Fibroblast of skin of right biceps (primary cell): ENCODE measurements at regions not wholly inside any gene's neighbourhood (a gene's known extent, or its start where the extent isn't known, plus 50 kb on each side); places are given as distances from the start of the nearest gene placed in this dataset.
"Not testable (repeated sequence)": the region's sequence is repeated elsewhere in the genome, so short reads cannot be mapped to it uniquely, and the experiment has no call there.

Source experiments
- DNase-seq: peaks from one replicate; pipeline ENCODE4 v3.0.0-alpha.2; 2013

DNA sequence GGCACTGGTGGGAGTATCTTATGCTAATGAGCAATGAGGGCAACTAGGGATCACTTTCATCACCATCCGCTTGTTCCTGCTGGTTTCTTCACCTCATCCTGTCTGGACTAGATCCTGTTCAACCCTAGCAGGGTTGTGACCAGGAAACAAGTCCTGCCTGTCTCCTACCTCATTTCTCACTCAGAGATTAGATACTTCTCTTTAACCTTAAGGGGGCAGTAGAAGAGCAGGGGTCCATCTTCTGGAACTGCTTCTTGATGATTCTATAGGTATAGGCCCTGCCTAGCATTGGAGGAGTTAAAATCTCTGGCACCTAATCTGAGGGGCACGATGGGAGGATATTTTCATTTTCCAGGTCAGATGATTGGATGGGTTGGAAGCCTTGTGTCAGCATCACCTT is 415.5 kb downstream of the TGIF2LX start:
- DNase-seq = not testable (repeated sequence)

DNA sequence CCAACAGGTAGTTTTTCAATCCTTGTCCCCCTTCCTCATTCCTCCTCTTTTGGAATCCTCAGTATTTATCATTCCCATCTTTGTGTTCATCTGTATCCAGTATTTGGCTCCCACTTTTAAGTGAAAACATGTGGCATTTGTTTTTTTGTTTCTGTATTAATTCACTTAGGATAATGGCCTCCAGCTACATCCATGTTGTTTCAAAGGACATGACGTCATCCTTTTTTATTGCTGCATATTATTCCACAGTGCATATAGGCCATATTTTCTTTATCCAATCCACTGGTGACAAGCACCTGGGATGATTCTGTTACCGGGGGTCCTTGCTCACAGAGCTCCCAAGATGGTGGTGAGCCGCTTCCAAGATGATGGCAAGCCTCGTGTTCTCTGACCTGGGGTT is 447.9 kb downstream of the TGIF2LX start:
- not testable (repeated sequence) for DNase-seq

DNA sequence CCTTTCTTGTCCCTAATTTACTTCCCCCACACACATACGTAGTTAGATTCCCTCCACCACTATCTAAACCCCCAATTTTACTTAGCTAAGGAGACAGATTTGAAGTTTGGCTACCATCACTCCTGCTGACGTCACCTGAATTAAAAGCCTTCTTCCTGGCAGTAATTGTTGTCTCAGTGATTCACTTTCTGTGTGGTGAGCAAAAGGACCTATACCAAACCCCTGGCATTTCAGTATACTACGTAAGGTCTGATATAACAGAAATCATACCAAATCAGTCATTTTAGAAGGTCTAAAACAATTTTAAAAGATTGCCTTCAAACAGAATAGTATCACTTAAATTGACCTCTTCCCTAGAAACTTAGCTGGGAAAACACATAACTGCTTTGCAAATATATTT is 476.3 kb downstream of the TGIF2LX start:
- not testable (repeated sequence) for DNase-seq

DNA sequence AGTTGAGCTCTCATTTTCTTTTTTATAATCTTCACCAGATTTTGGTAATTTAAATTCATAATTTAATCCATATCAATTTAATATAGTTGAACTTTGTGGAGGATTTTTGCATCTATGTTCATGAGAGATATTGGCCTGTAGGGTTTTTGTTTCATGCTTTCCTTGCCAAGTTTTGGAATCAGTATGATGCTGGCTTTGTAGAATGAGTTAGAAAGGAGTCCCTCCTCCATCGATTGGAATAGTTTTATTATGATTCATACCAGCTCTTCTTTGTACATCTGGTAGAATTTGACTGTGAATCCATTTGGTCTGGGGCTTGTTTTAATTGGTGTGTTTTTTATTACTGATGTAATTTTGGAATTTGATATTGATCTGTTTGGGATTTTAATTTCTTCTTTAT is 480.5 kb downstream of the TGIF2LX start:
- peak; percentile 7 for DNase-seq

DNA sequence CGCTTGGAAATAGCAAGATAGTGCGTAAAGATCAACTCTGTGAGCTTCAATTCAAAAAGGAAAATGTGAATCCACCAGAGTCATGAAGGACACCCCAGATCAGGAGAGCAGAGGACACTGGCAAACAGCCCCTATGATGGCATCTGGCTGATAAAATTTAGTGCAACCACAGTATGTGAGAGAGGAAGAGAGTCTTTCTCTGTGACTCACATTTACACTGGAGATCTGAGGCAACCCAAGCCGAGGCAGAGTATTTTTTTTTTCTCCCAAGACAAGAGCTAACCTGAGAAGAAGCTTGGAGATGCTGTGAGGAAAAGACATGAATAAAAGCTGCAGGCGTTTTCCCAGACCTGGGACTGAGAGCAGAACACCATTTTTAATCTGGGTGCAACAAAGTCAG is 482.2 kb downstream of the TGIF2LX start:
- peak; percentile 0 for DNase-seq

DNA sequence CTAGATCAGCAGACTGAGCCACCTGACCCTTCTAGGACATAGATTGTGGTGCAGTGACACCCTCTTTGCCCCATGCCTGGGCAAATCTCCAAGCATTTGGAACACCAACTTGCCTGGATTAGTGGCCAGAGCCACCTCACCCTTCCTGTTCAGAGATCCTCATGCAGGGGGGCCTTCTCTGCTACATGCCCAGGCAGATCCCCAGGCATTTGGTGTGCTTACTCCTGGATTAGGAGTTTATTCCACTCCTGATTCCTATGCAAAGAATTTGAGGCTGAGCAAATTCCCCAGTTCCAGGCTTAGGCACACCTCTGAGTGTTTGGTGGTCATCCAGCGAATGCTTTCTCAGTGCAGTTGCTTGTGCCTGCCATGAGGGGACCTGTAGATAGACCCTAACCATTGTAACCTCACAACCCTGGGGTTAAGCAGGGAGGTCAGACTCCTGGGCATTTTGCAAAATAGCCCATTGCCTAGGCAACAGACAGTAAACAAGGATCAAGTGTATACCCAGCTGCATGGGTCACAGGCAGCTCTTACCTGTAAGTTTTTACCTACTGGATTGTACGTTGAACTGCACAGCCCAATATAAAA is 483.2 kb downstream of the TGIF2LX start:
- DNase-seq = not testable (repeated sequence)

DNA sequence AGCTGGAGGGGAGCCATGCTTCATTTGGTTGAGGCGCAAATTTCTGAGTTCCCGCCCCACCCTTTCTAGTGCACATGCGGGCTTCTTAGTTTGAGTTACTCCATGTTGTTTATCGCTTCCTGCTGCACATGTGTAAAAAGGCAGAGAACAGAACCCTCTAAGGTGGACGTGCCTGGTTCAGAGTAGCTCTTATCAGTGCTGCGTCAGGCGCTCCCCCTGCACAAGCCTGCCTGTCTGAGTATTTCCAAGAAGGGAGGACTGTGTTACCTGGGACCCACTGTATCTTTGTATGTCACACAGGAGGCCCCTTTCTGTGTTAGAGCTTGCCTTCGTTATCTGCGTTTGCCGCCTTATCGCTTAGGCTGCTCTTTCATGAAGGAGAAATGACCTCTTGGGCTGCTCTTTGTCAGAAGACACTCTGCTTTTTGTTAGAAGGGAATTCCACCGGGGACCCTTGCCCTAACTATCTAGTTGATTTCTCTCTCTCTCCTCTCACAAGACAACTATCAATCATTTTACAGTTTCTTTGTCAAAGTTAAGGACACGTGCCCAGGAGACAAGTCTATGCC is 532.1 kb downstream of the TGIF2LX start:
- not testable (repeated sequence) for DNase-seq

DNA sequence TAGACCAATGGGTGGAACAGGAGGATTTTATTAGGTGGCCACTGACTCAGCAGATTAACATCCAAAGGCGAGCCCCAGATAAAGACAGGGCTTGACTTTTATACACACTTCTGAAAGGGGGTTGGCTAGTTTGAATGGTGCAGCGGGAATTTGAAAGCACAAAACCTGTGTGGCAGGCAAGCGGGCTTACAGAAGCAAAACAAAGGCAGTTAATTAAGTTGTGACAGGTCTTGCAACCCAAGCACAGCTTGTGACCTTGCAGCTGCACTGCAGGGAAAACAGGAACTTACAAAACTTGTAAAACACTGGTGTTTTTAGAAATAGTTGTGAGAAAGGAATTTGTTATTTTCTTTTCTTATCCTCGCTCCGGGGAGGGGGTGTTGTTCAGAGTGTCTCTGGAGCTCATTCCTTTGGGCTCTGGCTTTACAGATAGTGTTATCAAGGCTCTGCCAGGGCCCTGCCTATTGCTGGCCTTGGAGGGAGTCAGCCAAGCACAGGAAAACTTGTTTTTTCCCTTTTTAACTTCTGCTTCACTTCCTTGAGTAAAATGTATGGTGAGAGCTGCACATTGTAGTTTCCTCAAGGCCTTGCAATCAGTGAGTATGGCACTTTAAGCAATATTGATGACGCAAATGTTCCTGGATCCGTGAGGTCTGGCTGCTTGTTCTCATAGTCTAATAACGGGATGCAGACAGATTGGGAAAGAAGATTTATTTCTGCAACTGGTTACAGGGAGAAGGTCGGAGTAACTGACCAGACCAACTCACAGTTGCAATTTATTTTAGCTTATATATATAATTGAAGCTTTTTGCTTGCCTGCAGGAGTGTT is 536.6 kb downstream of the TGIF2LX start:
- not testable (repeated sequence) for DNase-seq

DNA sequence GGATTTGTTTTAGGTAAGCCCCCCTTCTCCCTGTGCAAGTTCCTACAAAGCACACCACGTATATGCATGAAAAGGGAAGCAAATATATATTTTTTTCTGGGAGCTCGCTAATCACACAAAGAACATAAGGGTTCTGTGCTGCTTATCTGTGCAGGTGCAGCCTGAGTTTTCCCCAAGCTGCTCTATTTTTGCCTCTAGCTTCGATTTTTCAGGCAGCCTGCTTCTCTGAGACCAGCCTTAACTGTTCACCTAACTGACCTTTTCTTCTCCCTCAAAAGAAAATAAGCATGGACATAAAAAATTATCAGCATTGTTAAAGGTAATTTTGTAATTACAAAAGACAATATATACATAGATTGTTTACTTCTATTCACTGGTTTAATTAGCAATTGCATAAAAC is 552.7 kb downstream of the TGIF2LX start:
- not testable (repeated sequence) for DNase-seq

DNA sequence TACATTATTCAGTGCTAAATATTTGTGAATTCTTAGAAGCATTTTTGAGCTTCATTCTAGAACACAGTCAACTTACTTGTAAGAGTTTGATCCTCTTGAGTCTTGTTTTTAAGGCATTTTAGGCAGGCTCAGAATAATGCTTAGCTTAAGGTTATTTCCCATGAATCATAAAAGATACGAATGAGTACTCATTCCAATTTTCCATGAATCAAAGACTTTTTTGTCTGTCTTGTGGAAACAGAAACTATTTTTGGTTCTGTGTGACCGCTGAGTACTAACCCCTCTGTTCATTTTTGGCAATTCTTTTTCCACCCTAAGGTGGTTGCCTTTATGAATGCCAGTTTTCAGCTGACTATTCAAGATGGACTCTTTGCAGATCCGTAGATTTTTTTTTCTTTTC is 563.7 kb downstream of the TGIF2LX start:
- not testable (repeated sequence) for DNase-seq

DNA sequence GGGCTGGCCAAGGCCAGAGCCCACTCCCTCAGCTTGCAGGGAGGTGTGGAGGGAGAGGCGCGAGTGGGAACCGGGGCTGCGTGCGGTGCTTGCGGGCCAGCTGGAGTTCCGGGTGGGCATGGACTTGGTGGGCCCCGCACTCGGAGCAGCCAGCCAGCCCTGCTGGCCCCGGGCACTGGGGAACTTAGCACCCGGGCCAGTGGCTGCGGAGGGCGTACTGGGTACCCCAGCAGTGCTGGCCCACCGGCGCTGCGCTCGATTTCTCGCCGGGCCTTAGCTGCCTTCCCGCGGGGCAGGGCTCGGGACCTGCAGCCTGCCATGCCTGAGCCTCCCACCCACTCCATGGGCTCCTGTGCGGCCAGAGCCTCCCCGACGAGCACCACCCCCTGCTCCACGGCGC is 599.6 kb downstream of the TGIF2LX start:
- DNase-seq = not testable (repeated sequence)

DNA sequence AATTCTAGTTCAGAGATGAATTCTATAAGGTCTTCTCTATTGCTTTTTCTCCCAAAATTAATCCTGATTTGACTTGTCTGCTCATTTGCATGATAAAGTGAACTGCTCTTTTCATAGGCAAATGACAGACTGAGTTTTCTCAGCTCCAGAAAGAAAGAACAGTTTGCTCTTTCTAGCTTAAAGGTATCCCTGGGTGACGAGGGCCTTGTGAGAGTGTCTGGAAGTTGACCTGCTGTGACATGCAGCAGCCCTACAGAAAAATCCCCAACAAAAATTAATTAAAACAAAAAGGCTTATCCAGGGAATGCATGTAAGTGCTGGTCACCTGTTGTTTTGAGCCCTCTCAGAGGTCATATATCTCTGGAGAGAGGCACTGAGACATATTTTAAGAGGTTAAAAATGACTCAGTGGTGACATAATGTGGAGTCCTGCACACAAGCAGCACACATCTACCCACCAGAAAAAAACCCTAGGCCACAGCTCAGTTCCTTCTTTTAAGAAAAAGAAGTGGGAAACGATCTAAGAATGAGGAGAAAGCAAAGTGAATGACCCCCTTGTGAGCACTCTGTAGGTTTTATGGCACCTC is 602.8 kb downstream of the TGIF2LX start:
- DNase-seq = not testable (repeated sequence)
